ENCODE measurements at regions not wholly inside any gene's neighbourhood (a gene's known extent, or its start where the extent isn't known, plus 50 kb on each side); places are given as distances from the start of the nearest gene placed in this dataset.

GRCh38 chr1:228977741-228978140, 242.5 kb downstream of the RHOU start:
- no peak for DNase-seq (ENCODE audit: low read depth)

GRCh38 chr1:228978484-228979324, 243.4 kb downstream of the RHOU start:
- no peak for DNase-seq (ENCODE audit: low read depth)

GRCh38 chr1:228979325-228979699, 244.0 kb downstream of the RHOU start:
- no peak for DNase-seq (ENCODE audit: low read depth)

DNA sequence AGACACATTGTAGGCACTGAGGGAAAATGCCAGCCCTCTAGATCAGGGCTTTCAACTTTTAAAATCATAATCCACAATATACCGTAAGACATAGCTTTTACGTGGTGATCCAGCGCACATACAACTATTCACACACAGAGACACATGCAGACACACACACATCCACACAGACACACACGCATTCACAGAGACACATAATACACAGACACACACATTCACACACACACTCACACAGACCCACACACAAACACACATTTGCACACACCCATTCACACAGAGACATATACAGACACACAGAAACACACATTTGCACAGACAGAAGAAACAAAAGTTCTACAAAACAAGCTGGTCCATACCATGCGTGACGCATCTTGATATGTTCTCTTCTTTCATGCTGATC, 244.5 kb downstream of the RHOU start:
- no peak for DNase-seq (ENCODE audit: low read depth)

- no peak for DNase-seq (ENCODE audit: low read depth)
Measured at GRCh38 chr1:228980232-228980937, 245.1 kb downstream of the RHOU start.

- DNase-seq (ENCODE audit: low read depth), result no peak
Measured at GRCh38 chr1:228982637-228983036, 247.4 kb downstream of the RHOU start.

GRCh38 chr1:228983231-228983660, 248.0 kb downstream of the RHOU start:
- DNase-seq (ENCODE audit: low read depth), result no peak

DNA sequence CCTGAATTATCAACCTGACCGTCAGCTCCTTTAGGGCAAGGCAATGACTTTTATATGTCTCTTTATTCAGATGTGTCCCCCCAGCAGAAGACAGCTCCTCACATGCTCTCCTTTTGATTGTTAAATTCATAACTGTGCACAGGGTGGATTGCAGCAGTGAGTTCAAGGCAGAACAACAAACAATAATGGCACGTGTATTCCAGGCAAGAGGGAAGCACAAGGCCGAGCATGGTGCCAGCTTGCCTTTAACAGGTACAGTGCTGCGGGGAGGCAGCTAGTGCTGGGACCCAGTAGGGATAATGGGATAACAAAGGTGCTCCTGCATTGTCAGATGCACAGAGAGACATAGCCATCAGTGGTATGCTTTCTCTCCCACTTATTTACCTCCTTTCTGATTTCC, 248.4 kb downstream of the RHOU start:
- DNase-seq (ENCODE audit: low read depth), result no peak

DNA sequence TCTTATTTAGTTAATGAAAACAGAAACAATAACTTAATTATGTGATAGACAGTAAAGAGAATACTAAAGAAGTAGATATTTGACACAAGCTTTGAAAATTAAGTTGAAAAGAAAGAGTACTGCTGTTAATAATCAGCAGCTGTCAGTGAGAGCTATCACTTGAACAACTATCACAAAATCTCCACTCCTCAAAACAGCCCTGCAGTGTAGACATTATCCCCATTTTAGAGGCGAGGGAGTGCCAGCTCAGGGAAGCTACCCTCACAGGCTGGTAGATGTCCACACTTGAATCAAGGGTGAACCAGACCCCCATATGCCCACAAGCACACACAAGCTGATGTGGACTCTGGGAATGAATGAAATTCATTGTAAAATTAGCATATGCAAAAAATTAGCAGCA, 248.8 kb downstream of the RHOU start:
- no peak for DNase-seq (ENCODE audit: low read depth)

GRCh38 chr1:228984646-228985631, 249.7 kb downstream of the RHOU start:
- DNase-seq (ENCODE audit: low read depth), result no peak

DNA sequence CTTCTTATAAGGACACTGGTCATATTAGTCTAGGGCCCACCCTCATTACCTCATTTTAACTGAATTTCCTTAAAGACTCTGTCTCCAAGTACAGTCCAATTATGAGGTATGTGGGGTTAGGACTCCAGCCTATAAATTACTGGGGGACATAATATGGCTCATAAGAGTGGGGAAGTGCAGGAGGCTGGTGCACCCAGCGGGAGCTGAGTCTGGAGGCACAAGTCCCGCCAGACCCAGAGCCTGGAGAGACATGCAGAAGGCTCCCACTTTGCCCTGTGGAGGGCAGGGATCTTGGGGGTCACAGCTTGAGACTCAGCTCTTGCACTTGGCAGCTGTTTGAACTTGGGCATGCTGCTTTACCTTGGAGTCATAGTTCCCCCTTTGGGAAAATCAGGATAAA, 250.4 kb downstream of the RHOU start:
- DNase-seq (ENCODE audit: low read depth), result no peak

- no peak for DNase-seq (ENCODE audit: low read depth)
Measured at GRCh38 chr1:228986093-228986904, 251.0 kb downstream of the RHOU start.

- no peak for DNase-seq (ENCODE audit: low read depth)
Measured at GRCh38 chr1:228987286-228987685, 252.0 kb downstream of the RHOU start.

DNA sequence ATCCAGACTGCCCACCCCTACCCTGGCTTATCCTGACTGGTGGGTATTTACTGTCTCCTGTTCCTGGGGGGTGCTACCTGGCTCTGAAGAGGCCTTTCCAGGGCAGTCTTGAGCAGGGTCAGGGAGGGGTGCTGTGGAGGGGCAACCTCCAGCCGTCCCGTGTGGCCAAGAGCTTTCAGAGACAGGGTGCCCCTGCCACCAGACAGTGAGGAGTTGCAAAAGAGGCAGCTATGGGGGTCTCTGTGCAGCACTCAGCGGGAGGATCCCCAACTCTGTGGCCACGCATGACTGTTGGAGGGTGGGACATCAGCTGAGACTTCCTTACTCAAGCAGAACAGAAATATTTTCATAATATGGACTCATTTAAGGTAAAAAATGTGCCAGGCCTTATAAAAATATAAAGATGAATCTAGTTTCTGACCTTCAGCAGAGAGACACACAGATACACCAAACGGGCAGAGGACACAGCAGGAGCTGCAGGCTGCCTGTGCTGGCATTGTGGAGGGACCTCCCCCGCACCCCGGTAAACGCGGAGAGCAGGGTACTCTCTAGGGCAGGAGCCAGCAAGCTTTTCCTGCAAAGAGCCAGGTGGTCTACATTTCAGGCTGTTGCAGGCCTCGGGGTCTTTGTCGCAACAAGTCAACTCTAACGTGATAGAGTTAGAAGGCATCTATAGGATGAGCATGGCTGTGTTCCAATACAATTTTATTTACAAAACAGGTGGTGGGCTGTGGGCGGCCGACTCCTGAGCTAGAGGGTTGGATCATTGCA, 252.6 kb downstream of the RHOU start:
- no peak for DNase-seq (ENCODE audit: low read depth)

GRCh38 chr1:228988664-228989063, 253.4 kb downstream of the RHOU start:
- DNase-seq (ENCODE audit: low read depth), result no peak

DNA sequence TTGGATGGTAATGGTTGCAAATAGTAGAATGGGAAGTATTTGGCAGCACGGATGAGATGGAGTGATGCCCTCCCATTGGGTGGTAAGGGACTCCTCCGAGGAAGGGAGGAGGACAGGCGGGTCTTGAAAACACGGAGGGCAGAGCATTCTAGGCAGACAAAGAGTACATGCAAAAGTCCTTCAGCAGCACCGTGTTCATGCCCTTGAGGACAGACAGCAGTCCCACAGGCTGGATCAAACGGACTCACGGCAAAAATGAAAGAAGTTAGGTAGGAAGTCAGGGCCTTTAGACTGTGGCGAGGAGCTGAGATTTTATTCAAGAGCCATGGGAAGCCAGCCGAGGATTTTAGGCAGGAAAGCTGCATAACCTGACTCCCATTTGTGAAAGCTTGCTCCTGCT, 253.9 kb downstream of the RHOU start:
- DNase-seq (ENCODE audit: low read depth), result no peak

GRCh38 chr1:228989676-228989991, 254.4 kb downstream of the RHOU start:
- DNase-seq (ENCODE audit: low read depth), result no peak

DNA sequence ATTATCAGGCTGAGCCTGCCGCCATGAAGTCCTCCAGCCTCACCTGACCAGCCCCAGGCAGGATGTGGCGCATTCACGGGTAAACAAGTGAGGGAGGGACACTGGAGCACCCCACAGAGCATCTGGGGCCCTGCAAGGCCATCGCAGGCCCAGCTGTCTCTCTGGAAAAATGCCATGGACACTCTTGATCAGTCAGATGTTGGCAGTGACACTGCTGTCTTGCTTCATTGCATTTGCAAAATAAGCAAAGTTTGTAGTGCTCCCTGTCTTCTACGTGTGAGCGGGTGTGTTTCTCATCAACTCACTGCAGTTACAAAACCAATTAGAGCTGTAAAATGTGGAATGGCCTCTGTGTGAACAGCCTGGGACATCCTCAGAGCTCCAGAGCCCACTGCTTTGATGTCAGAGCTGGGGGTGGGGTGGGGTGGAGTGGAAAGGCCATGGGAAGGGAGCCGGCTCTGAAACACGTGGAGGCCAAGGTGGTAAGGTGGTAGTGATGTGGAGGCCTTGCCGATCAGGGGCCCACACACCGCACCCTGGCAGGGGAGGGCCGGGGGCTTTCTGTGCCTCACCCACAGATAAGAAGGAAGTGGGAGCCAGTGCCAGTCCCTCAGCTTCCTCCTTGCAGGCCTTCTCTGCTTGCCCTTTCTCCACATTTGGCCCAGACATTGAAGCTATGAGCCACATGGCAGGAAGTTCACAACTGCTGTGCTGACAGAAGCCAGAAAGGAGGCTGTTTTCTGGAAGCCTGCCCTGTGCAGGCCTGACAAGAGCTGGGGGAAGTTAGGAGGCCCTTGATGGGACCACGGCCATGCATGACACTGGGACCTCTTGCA, 254.9 kb downstream of the RHOU start:
- DNase-seq (ENCODE audit: low read depth), result no peak

- no peak for DNase-seq (ENCODE audit: low read depth)
Measured at GRCh38 chr1:228990906-228991569, 255.8 kb downstream of the RHOU start.
